ENCODE measurements at regions not wholly inside any gene's neighbourhood (a gene's known extent, or its start where the extent isn't known, plus 50 kb on each side); places are given as distances from the start of the nearest gene placed in this dataset.
"Not testable (repeated sequence)": the region's sequence is repeated elsewhere in the genome, so short reads cannot be mapped to it uniquely, and the experiment has no call there.

DNA sequence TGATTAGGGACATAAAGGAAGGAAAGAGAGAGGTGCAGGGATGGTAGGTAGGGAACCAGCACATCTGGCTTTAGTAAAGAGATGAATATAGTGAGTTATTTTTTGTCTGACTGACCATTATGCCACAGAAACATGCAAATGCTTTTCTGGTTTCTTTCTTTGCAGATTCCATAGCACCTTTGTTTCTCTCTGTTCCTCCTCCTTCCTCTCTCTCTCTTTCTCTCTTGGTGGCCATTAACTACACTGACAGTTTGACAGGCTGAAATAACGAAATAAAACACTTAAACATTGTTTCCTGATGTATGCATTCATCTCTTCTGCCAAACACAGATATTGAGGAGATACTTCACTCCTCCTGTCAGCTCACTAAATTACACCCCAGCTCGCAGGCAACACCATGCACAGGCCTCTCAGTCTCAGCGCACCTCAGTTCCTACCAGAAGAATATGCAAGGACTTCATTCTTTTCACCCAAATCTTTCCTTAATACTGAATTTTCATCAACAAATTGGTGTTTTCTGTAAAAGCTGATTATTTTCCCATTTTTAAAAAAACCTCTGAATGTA lies 406.9 kb upstream of the SOX5 start:
- DNase-seq: no peak

- DNase-seq: no peak
These were observed 402.9 kb upstream of the SOX5 start for GRCh38 chr12:24352363-24352762.

DNA sequence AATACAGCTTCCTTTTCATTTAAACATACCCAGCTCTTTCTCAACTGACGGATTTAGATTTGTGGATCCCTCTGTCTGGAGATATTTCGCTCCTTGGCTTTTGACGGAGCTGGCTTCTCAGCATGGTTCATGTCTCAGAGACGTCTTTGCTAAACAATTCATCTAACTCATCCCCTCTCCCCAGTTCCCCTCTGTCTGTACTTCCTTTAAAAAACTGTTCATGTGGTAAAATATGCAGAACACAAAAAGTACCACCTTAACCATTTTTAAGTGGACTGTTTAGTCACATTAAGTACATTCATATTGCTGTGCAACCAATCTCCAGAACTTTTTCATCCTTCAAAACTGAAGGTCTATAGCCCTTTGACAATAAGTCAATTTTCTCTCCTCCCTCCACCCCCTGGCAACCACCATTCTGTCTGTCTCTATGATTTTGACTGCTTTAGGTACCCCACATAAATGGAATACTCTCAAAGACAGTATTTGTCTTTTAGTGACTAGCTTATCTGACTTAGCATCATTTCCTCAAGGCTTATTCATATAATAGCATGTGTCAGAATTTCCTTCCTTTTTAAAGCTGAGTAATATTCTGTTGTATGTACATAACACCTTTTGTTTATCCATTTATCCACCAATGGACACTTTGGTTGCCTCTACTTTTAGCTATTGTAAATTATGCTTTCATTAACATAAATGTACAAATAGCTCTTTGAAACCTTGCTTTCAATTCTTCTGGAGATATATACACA lies 399.8 kb upstream of the SOX5 start:
- DNase-seq: no peak

- DNase-seq: not testable (repeated sequence)
These were observed 398.7 kb upstream of the SOX5 start for GRCh38 chr12:24348180-24348579.

DNA sequence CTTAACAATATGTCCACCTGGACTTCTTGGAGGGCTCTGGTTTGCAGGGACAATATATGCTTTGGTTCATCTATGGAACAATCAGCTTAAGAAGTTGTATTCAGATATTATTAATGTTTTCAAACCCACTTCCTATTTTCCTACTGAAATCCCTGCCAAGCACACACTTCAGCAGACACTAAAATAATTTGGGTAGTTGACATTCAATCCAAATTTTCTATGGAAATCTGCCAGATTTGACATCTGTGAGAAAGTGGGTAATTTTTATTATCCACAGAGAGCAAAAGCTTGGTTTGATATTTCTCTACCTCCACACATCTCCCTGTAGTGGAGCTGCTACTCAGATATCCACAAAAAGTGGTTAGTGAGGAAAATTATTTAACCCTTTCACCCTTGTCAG lies 378.8 kb upstream of the SOX5 start:
- DNase-seq: no peak

- no peak for DNase-seq
These were observed 375.9 kb upstream of the SOX5 start for GRCh38 chr12:24325331-24325730.

GRCh38 chr12:24307716-24308335 lies 358.4 kb upstream of the SOX5 start:
- no peak for DNase-seq

- no peak for DNase-seq
These were observed 357.7 kb upstream of the SOX5 start for GRCh38 chr12:24307153-24307552.

GRCh38 chr12:24306001-24306400 lies 356.5 kb upstream of the SOX5 start:
- no peak for DNase-seq

DNA sequence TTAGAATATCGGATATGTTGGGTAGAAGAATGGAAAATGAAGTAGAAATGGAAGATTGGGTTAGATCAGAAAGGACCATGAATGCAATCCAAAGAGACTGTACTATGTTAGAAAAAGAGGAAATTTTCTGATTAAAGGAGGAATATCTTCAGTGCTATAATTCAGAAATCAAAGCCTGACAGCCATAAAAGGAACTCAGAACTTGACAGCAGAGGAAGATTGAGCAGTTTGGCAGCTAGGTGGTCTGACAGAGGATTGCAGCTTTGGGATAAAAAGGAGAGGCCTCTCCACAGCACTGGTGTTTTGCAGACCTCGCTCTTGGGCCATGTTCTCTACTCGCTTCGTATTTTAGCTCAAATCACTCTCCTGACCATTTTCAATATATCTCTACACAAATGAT lies 354.8 kb upstream of the SOX5 start:
- DNase-seq: no peak

- DNase-seq: no peak
These were observed 353.2 kb upstream of the SOX5 start for GRCh38 chr12:24302708-24303107.

DNA sequence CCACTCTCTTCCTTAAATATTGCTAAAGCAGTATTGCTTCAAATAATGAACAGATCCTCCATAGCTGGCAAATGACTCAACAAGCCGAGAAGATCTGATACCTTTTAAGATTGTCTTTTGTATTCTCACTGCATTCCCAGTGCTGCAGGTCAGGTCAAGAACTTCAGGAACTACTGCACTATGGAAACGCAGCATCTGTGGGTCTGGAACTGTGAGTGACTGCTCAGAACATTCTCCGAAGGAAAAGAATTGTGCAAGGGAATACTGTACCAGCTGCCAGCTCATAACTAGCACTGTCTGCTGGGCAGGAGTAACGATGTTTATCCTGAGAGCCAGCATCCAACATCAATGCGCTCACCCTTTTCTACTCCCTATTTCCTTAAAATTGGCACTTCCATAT lies 348.0 kb upstream of the SOX5 start:
- no peak for DNase-seq

- DNase-seq: no peak
These were observed 344.1 kb upstream of the SOX5 start for GRCh38 chr12:24293549-24293948.

DNA sequence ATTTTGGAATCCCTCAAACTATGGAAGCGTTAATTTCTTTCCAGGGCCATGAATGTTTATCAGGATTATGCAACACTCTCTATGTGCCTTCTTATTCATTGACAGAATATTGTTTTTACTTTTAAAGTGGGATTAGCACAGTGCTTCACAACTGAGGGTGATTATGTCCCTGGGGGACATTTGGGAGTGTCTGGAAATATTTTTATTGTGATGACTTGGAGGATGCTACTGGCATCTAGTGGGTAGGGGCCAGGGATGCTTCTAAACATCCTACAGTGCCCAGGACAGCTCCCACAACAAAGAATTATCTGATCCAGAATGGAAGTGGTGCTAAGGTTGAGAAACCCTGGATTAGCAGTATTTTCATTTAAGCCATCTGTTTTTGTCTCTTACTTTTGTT lies 338.5 kb upstream of the SOX5 start:
- no peak for DNase-seq

DNA sequence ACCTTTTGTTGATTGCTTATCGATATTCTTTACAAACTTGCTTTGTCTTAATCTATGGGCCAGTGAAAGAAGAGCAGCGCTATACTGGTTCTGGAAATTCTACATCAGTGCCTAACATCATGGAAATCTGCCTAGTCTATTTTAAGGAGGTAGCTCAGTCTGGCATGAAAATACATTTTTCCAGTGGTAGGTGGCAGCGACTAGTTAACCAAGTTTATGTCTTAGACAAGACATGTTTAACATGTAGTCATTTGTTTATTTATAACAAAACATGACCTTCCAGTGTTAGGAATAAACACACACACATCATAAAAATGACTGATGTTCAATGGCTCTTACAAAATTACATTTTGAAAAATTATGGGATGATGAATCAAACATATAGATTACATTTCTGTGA lies 336.0 kb upstream of the SOX5 start:
- DNase-seq: no peak

DNA sequence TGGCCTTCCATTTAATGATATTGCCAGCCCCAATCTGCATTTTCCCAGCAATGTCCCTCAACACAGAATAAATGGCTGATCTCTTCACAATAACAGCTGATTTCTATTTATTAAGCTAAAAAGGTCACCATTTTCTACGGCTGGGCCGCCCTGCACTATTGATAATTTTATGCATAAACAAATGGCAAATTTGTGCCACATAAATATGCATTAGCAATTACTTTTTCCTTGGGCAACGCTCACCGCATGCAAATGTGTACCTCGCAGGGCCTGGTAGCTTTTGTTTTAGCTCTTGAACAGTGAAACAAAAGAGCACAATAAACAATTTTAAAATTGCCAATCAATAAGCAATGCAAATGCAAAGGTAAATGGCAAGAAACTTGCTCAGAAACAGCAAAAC lies 331.9 kb upstream of the SOX5 start:
- DNase-seq: no peak

DNA sequence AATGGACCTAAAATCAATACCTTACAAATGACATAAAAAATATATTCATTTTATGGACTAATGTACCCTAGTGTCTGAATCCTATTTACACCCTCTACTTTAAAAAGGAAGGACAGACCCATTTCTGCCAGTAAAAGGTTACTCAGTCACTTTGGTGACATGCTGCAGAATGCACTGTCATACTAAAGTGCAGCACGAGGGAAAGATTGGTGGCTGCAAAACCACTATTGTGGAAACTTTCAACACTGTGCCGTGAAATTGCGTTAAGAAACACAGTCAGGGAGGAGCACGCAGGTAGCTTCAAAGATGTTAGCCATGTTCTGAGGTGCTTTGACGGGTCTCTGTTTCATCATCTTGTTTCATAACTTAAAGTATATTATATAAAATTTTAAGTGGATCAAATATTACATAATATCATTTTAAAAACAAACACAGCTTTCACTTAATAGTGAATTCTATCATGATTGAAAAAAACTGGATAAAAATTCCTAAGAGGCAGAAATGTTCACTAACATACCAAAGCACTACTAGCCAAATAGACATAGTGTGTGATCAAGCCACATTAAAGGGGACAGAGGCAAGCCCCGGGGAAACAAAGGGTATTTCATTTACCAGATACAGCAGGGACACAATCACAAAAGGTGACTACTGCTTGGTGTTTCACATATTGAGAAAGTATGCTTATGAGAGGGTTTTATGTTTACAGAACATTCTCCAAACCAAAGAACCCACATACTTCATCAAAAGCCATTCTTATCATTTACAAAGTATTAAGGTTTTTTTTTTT lies 330.8 kb upstream of the SOX5 start:
- DNase-seq: no peak

- DNase-seq: no peak
These were observed 329.4 kb upstream of the SOX5 start for GRCh38 chr12:24278832-24279231.

DNA sequence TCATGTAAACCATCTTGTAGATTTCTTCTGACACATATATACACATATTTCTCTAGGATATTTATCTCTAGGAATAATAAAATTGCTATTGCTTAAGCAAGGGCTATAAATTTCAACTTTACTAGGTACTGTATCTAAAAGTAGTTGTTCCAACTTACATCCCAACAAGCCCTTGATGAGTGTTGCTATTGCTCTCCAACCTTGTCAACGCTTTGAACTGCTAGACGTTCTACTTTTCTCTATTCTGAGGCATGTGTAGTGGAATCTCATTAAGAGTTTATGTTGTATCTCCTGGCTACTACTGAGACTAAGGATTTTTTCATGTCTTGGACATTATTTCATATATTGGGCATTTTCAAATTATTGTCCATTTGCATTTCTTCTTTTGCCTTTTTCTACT lies 321.5 kb upstream of the SOX5 start:
- no peak for DNase-seq

GRCh38 chr12:24270464-24270863 lies 321.0 kb upstream of the SOX5 start:
- no peak for DNase-seq

DNA sequence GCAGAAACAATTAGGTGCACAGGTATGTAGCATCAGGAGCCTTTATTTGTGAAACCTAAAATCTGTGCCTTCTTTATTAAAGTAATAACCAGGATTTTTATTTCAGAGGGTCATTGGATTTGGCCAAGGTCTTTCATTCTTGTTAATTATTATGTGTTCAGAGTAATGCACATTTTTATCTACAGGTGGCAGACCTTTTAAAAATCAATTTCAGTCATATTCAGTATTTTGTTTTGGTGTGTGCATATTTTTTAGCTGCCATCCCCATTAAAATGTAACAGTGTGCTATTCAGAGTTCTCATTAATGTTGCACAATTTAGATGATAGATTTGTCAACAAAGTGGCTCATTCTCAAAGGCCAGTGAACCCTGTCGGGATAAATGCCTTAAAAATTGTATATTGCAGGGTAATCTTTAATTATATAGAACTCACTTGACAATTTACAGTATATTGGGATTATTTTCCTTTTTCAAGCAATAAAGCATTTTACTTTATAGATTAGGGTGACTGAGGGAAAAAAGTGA lies 319.3 kb upstream of the SOX5 start:
- no peak for DNase-seq

DNA sequence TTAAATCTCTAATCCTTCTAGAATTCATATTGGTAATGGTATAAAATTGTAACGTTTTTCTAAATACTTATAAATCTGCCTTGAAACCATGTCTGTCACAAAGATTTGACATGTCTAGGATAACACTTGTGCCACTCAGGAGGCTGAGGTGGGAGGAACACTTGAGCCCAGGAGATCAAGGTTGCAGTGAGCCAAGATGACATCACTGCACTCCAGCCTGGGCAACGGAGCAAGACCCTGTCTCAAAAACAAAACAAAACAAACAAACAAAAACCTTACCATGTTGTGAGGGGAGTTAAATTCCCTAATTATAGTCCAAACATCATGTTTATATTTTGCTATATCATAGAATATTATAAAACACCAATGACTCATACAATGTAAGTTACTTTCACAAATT lies 317.5 kb upstream of the SOX5 start:
- no peak for DNase-seq

GRCh38 chr12:24256684-24257083 lies 307.2 kb upstream of the SOX5 start:
- DNase-seq: no peak

All from fibroblast of skin of right quadriceps (primary cell).